HEK293 (cell line): ENCODE measurements at regions not wholly inside any gene's neighbourhood (a gene's known extent, or its start where the extent isn't known, plus 50 kb on each side); places are given as distances from the start of the nearest gene placed in this dataset.

Experiments used
- CTCF ChIA-PET: fragments of 350-600 bp; formaldehyde crosslinking; extraction: SDS; loops from one replicate; lab custom pipeline; 2021; ENCODE audit warnings: antibody characterized with exemption; lab: Yijun Ruan, JAX
- POLR2A ChIA-PET: fragments of 300-600 bp; formaldehyde crosslinking; extraction: SDS; loops from one replicate; lab custom pipeline; 2020; ENCODE audit warnings: antibody characterized with exemption, inconsistent platforms; lab: Yijun Ruan, JAX
- H3K27ac ChIP-seq: fragments of 200-500 bp; sonication (Bioruptor generic); 2 replicates; pipeline ENCODE4 v1.5.1; 2014; ENCODE audit warnings: low read depth, low read length, control low read depth, inconsistent platforms; ENCODE audit errors: extremely low read depth
- H3K36me3 ChIP-seq, 2 experiments: fragments of 200-500 bp in 1 of 2; sonication (Bioruptor generic) in 1 of 2; 1 replicate in 1 of 2; 2 replicates in 1 of 2; pipeline ENCODE4 v1.5.1; 2014 to 2017; ENCODE audit warnings: inconsistent platforms in 2 of 2, low read length in 2 of 2; ENCODE audit not compliant: control insufficient read depth in 2 of 2, insufficient read depth in 1 of 2
- H3K4me1 ChIP-seq: fragments of 200-500 bp; sonication (Bioruptor generic); 2 replicates; pipeline ENCODE4 v1.5.1; 2014; ENCODE audit warnings: mild to moderate bottlenecking, low read length, inconsistent platforms; ENCODE audit not compliant: control insufficient read depth, insufficient read depth
- H3K4me3 ChIP-seq: 2 replicates; pipeline ENCODE4 v1.5.1; 2011; ENCODE audit warnings: low read depth, mild to moderate bottlenecking, control low read depth, low read length, moderate library complexity
- H3K9me3 ChIP-seq: fragments of 200-500 bp; sonication (Bioruptor generic); 2 replicates; pipeline ENCODE4 v1.5.1; 2014; ENCODE audit warnings: low read depth, low read length, inconsistent platforms; ENCODE audit not compliant: control insufficient read depth, insufficient read depth
- KLF16 ChIP-seq: fragments of 450-650 bp; formaldehyde crosslinking; IDR thresholded peaks from 2 replicates; pipeline ENCODE4 v1.5.1; 2017; ENCODE audit warnings: missing biosample characterization, missing genetic modification characterization
- KLF9 ChIP-seq: fragments of 450-650 bp; formaldehyde crosslinking; IDR thresholded peaks from 2 replicates; pipeline ENCODE4 v1.5.1; 2016; ENCODE audit warnings: missing biosample characterization, missing genetic modification characterization, low read depth
- OVOL3 ChIP-seq: fragments of 450-650 bp; formaldehyde crosslinking; IDR thresholded peaks from 2 replicates; pipeline ENCODE4 v1.5.1; 2016; ENCODE audit warnings: missing biosample characterization, missing genetic modification characterization
- SP7 ChIP-seq: fragments of 450-650 bp; formaldehyde crosslinking; IDR thresholded peaks from 2 replicates; pipeline ENCODE4 v1.5.1; 2016; ENCODE audit warnings: missing biosample characterization, missing genetic modification characterization
- ZBTB1 ChIP-seq: fragments of 450-650 bp; formaldehyde crosslinking; IDR thresholded peaks from 2 replicates; pipeline ENCODE4 v1.5.1; 2016; ENCODE audit warnings: missing biosample characterization, missing genetic modification characterization
- ZBTB48 ChIP-seq: fragments of 450-650 bp; formaldehyde crosslinking; IDR thresholded peaks from 2 replicates; pipeline ENCODE4 v1.5.1; 2016; ENCODE audit warnings: missing biosample characterization, missing genetic modification characterization
- ZBTB7A ChIP-seq: fragments of 450-650 bp; formaldehyde crosslinking; IDR thresholded peaks from 2 replicates; pipeline ENCODE4 v1.5.1; 2016; ENCODE audit warnings: low read depth, missing biosample characterization, missing genetic modification characterization
- ZBTB8A ChIP-seq: fragments of 450-650 bp; formaldehyde crosslinking; IDR thresholded peaks from 2 replicates; pipeline ENCODE4 v1.5.1; 2016; ENCODE audit warnings: missing biosample characterization, missing genetic modification characterization
- ZNF10 ChIP-seq: fragments of 450-650 bp; formaldehyde crosslinking; IDR thresholded peaks from 2 replicates; pipeline ENCODE4 v1.5.1; 2017; ENCODE audit warnings: missing biosample characterization, missing genetic modification characterization
- ZNF112 ChIP-seq: fragments of 450-650 bp; formaldehyde crosslinking; IDR thresholded peaks from 2 replicates; pipeline ENCODE4 v1.5.0; 2017; ENCODE audit warnings: missing biosample characterization, missing genetic modification characterization
- ZNF140 ChIP-seq: fragments of 450-650 bp; formaldehyde crosslinking; IDR thresholded peaks from 2 replicates; pipeline ENCODE4 v1.5.1; 2016; ENCODE audit warnings: missing biosample characterization, missing genetic modification characterization
- ZNF155 ChIP-seq: fragments of 450-650 bp; formaldehyde crosslinking; IDR thresholded peaks from 2 replicates; pipeline ENCODE4 v1.5.1; 2016; ENCODE audit warnings: missing biosample characterization, missing genetic modification characterization
- ZNF214 ChIP-seq: fragments of 450-650 bp; formaldehyde crosslinking; IDR thresholded peaks from 2 replicates; pipeline ENCODE4 v1.5.1; 2017; ENCODE audit warnings: missing biosample characterization, mild to moderate bottlenecking, missing genetic modification characterization, borderline replicate concordance
- ZNF274 ChIP-seq, 2 experiments: fragments of 200-500 bp in 1 of 2; fragments of 450-650 bp in 1 of 2; sonication (Bioruptor generic) in 1 of 2; formaldehyde crosslinking in 1 of 2; IDR thresholded peaks; 2 replicates each; pipeline versions ENCODE4 v1.5.1 to v1.6.1; 2014 to 2016; ENCODE audit warnings: borderline replicate concordance in 1 of 2, inconsistent platforms in 1 of 2, low read length in 1 of 2, missing biosample characterization in 1 of 2, missing genetic modification characterization in 1 of 2
- ZNF416 ChIP-seq: fragments of 450-650 bp; formaldehyde crosslinking; IDR thresholded peaks from 2 replicates; pipeline ENCODE4 v1.5.1; 2016; ENCODE audit warnings: missing biosample characterization, missing genetic modification characterization
- ZNF624 ChIP-seq: fragments of 450-650 bp; formaldehyde crosslinking; IDR thresholded peaks from 2 replicates; pipeline ENCODE4 v1.5.1; 2017; ENCODE audit warnings: missing biosample characterization, missing genetic modification characterization
- ZNF626 ChIP-seq: fragments of 450-650 bp; sonication (Bioruptor Pico); formaldehyde crosslinking; IDR thresholded peaks from 2 replicates; pipeline ENCODE4 v1.5.1; 2018; ENCODE audit warnings: missing biosample characterization, missing genetic modification characterization, inconsistent platforms
- ZNF791 ChIP-seq: fragments of 450-650 bp; formaldehyde crosslinking; IDR thresholded peaks from 2 replicates; pipeline ENCODE4 v1.5.1; 2016; ENCODE audit warnings: missing biosample characterization, missing genetic modification characterization
- ZNF792 ChIP-seq: fragments of 450-650 bp; formaldehyde crosslinking; IDR thresholded peaks from 2 replicates; pipeline ENCODE4 v1.5.1; 2016; ENCODE audit warnings: missing biosample characterization, missing genetic modification characterization
- ZSCAN16 ChIP-seq: fragments of 450-650 bp; formaldehyde crosslinking; IDR thresholded peaks from 2 replicates; pipeline ENCODE4 v1.5.1; 2016; ENCODE audit warnings: missing biosample characterization, missing genetic modification characterization
- TF ChIP-seq, protein P1 (sequence below): fragments of 450-650 bp; formaldehyde crosslinking; IDR thresholded peaks from 2 replicates; pipeline ENCODE4 v1.5.1; 2017; ENCODE audit warnings: missing biosample characterization, mild to moderate bottlenecking, missing genetic modification characterization, moderate library complexity

DNA sequence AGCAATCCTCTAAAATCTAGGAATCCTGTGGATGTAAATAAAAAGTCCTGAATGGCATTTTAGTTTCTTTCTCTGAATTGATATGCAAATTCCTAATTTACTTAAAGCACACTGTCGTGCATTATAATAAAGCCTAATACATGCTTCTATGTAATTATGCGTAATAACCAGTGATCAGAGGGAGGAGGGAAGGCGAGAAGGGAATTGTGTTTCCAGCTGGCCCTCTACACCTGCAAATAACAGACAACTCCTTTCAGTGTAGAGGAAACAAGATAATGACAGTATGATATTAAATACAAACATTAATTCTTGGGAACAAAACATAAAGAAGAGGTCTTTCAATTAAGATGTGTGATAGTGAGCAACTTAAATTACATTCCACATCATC, 419.6 kb upstream of the LCORL start:
- H3K27ac ChIP-seq, result no peak overlapping the region
- H3K36me3 ChIP-seq, result no peaks in the 10 kb centered on the region
- no peak overlapping the region for H3K4me3 ChIP-seq
- no peaks in the 10 kb centered on the region for H3K4me1 ChIP-seq
- POLR2A ChIA-PET, result no interaction called here
- no peak for TF ChIP-seq KLF9 (tag by site-specific recombination)
- TF ChIP-seq ZBTB8A (tag by site-specific recombination), result no peak
- no peak for TF ChIP-seq ZBTB1
- TF ChIP-seq, protein P1, sequence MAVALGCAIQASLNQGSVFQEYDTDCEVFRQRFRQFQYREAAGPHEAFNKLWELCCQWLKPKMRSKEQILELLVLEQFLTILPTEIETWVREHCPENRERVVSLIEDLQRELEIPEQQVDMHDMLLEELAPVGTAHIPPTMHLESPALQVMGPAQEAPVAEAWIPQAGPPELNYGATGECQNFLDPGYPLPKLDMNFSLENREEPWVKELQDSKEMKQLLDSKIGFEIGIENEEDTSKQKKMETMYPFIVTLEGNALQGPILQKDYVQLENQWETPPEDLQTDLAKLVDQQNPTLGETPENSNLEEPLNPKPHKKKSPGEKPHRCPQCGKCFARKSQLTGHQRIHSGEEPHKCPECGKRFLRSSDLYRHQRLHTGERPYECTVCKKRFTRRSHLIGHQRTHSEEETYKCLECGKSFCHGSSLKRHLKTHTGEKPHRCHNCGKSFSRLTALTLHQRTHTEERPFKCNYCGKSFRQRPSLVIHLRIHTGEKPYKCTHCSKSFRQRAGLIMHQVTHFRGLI (tag by site-specific recombination), result no peak
- TF ChIP-seq ZNF624, result no peak
- no peak for TF ChIP-seq ZBTB7A
- no peak for TF ChIP-seq ZSCAN16 (tag by site-specific recombination)
- no peak for TF ChIP-seq ZBTB48
- no peak for TF ChIP-seq ZNF626 (tag by site-specific recombination)
- no peak for TF ChIP-seq SP7 (tag by site-specific recombination)
- TF ChIP-seq, all 188 proteins: peak for 0
- CTCF ChIA-PET, result no interaction called here
- no peaks in the 10 kb centered on the region for H3K9me3 ChIP-seq

DNA sequence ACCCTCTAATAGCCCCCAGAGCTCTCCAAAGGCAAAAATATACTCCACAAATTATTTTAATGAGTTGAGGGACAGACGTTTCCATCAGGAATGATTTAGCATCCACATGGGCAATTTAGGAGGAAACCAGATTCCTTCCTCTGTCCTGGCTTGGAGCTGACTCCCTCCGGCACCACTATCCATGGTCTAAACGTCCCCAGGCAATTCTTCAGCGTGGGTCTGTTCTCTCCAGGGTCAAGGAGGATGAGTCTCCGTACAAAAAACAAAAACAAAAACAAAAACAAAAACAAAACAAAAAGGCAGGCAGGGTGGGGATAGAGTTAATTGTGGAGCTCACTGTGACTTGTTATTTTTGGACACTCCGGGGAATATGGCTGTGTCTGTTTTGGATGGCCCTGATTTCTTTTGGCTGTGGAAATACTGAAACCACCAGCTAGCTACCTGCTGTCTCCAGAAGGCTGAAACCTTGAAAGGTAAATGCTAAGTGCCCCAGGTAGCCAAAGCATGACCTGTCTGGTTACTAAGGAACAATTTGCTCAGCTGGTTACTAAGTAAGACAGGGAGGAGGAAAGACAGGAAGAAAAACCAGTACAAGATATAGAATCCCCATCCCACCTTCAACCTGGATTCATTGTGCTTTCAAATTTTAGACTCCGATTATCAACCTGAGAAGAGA, 419.1 kb upstream of the LCORL start:
- ChIA-PET POLR2A (no interaction called here), CTCF (no interaction called here)
- TF ChIP-seq OVOL3 (no peak), KLF16 (tag by site-specific recombination) (no peak), ZNF155 (tag by site-specific recombination) (no peak), ZNF416 (tag by site-specific recombination) (no peak), ZNF274 (IDR thresholded peaks at IDR 0.05; ENCODE audit: low read length) (no peak), ZNF274 (tag by site-specific recombination; IDR thresholded peaks at IDR 0.05; ENCODE audit: borderline replicate concordance) (no peak)
- Histone ChIP-seq H3K27ac (no peak overlapping the region), H3K36me3 (no peaks in the 10 kb centered on the region), H3K9me3 (no peaks in the 10 kb centered on the region), H3K4me1 (no peaks in the 10 kb centered on the region), H3K4me3 (no peak overlapping the region)

DNA sequence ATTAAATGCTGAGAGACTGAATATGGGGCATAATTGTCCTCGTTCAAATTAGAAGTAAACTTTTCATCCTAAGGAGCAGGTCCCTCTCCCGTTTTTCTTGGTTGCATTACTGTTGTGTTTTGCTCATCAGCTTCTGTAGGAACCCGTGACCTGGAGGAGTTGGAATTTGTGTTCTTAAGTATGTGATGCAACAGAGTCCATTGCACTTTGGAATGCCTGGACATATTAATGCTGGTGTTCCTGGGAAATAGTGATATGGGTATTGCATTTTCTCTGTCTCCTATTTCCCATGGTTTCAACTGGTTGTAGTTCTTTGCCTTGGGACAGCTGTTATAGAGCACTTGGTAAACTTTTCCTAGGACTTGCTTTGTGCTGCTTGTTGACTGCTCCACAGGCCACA, 417.8 kb upstream of the LCORL start:
- CTCF ChIA-PET, result no interaction called here
- TF ChIP-seq ZNF214 (no peak), ZNF140 (tag by site-specific recombination) (no peak), ZNF792 (no peak), ZNF112 (no peak), ZNF791 (tag by site-specific recombination) (no peak), ZNF10 (tag by site-specific recombination) (no peak)
- TF ChIP-seq, all 188 proteins: peak for 0
- Histone ChIP-seq H3K27ac (no peak overlapping the region), H3K4me3 (no peak overlapping the region), H3K4me1 (no peaks in the 10 kb centered on the region), H3K36me3 (no peaks in the 10 kb centered on the region), H3K9me3 (no peaks in the 10 kb centered on the region)
- POLR2A ChIA-PET, result no interaction called here
